CD4-positive, alpha-beta T cell (primary cell): ENCODE measurements at regions not wholly inside any gene's neighbourhood (a gene's known extent, or its start where the extent isn't known, plus 50 kb on each side); places are given as distances from the start of the nearest gene placed in this dataset.

Source experiments
- ATAC-seq: fragments of 200-7000 bp; cut with Tn5 transposase; one replicate; pipeline ENCODE4 v1.10.0; 2022; ENCODE audit warnings: mild to moderate bottlenecking; ENCODE audit not compliant: poor library complexity
- CTCF ChIA-PET: fragments of 350-600 bp; sonication (Branson Sonifier 250); formaldehyde crosslinking; loops from one replicate; lab custom pipeline; 2021; ENCODE audit warnings: antibody characterized with exemption, inconsistent platforms; lab: Charles Lee
- POLR2A ChIA-PET: fragments of 350-600 bp; sonication (Branson Sonifier 250); formaldehyde crosslinking; loops from one replicate; lab custom pipeline; 2021; ENCODE audit warnings: antibody characterized with exemption, inconsistent platforms; lab: Charles Lee
- DNase-seq, 14 experiments: peaks; one replicate each; pipeline ENCODE4 v3.0.0-alpha.2; 2013 to 2020; ENCODE audit warnings: mixed read lengths in 2 of 14
- H3K27ac ChIP-seq, 2 donors: one replicate each; pipeline versions ENCODE4 v1.5.1 to v1.7.0; 2013; ENCODE audit warnings: low read length in 2 of 2, low read depth in 1 of 2, mild to moderate bottlenecking in 1 of 2
- H3K27me3 ChIP-seq, 2 experiments: 1 replicate in 1 of 2; 2 replicates in 1 of 2; pipeline versions ENCODE4 v1.6.1 to v1.7.0; 2013; ENCODE audit warnings: low read length in 2 of 2, control low read depth in 1 of 2, mild to moderate bottlenecking in 1 of 2, moderate library complexity in 1 of 2; ENCODE audit not compliant: insufficient read depth in 2 of 2, control insufficient read depth in 1 of 2
- H3K36me3 ChIP-seq: one replicate; pipeline ENCODE4 v1.6.1; 2013; ENCODE audit warnings: low read length, control low read depth; ENCODE audit not compliant: insufficient read depth
- H3K4me1 ChIP-seq: one replicate; pipeline ENCODE4 v1.6.1; 2013; ENCODE audit warnings: low read length, control low read depth; ENCODE audit not compliant: insufficient read depth
- H3K4me3 ChIP-seq: one replicate; pipeline ENCODE4 v1.5.1; 2013; ENCODE audit warnings: mild to moderate bottlenecking, low read length, moderate library complexity
- H3K9me3 ChIP-seq, 2 experiments: 1 replicate in 1 of 2; 2 replicates in 1 of 2; pipeline versions ENCODE4 v1.6.1 to v1.7.0; 2013; ENCODE audit warnings: low read length in 2 of 2, mild to moderate bottlenecking in 2 of 2, control low read depth in 1 of 2, moderate library complexity in 1 of 2; ENCODE audit not compliant: control insufficient read depth in 1 of 2, insufficient read depth in 1 of 2
- H3K27ac Mint-ChIP-seq: one replicate; pipeline ENCODE4 v1.8.0; 2020; ENCODE audit warnings: mixed read lengths
- H3K27me3 Mint-ChIP-seq: one replicate; pipeline ENCODE4 v1.8.0; 2021; ENCODE audit warnings: mixed read lengths
- H3K36me3 Mint-ChIP-seq: one replicate; pipeline ENCODE4 v1.8.0; 2021; ENCODE audit warnings: low read depth, mixed read lengths
- H3K4me1 Mint-ChIP-seq: one replicate; pipeline ENCODE4 v1.8.0; 2021; ENCODE audit warnings: low read depth, mixed read lengths
- H3K4me3 Mint-ChIP-seq: one replicate; pipeline ENCODE4 v1.8.0; 2020; ENCODE audit warnings: mild to moderate bottlenecking, mixed read lengths
- H3K9me3 Mint-ChIP-seq: one replicate; pipeline ENCODE4 v1.8.0; 2020; ENCODE audit warnings: mixed read lengths
- intact Hi-C, 2 experiments: fragments of 100-400 bp; cut with DNase I in 1 of 2; cut with micrococcal nuclease in 1 of 2; formaldehyde crosslinking; loops; one replicate each; pipeline versions ENCODE4 v1.15.1 to v1.9.0; 2023 to 2025; cut with DNase I, micrococcal nuclease
- TF ChIP-seq, protein P1 (sequence below): fragments of 200-600 bp; IDR thresholded peaks from one replicate; pipeline ENCODE4 v1.8.0; 2022; ENCODE audit warnings: antibody characterized with exemption, mild to moderate bottlenecking

DNA sequence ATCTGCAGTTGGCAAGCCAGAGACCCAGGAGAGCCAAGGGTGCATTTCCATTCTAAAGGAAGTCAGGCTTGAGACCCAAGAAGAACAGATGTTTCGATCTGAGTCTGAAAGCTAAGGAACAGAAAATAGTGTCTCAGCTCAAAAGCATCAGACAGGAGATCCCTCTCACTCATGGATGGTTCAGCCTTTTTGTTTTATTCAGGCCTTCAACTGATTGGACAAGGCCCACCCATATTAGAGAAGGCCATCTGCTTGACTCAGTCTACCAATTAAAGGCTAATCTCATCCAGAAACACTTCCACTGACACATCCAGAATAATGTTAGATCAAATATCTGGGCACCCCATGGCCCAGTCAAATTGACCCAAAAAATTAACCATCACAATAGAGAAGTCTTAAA is 255.0 kb downstream of the TXNL1 start:
- DNase-seq: no peak
- TF ChIP-seq, protein P1, sequence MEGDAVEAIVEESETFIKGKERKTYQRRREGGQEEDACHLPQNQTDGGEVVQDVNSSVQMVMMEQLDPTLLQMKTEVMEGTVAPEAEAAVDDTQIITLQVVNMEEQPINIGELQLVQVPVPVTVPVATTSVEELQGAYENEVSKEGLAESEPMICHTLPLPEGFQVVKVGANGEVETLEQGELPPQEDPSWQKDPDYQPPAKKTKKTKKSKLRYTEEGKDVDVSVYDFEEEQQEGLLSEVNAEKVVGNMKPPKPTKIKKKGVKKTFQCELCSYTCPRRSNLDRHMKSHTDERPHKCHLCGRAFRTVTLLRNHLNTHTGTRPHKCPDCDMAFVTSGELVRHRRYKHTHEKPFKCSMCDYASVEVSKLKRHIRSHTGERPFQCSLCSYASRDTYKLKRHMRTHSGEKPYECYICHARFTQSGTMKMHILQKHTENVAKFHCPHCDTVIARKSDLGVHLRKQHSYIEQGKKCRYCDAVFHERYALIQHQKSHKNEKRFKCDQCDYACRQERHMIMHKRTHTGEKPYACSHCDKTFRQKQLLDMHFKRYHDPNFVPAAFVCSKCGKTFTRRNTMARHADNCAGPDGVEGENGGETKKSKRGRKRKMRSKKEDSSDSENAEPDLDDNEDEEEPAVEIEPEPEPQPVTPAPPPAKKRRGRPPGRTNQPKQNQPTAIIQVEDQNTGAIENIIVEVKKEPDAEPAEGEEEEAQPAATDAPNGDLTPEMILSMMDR: no peak
- H3K36me3 ChIP-seq: no peaks in the 10 kb centered on the region

DNA sequence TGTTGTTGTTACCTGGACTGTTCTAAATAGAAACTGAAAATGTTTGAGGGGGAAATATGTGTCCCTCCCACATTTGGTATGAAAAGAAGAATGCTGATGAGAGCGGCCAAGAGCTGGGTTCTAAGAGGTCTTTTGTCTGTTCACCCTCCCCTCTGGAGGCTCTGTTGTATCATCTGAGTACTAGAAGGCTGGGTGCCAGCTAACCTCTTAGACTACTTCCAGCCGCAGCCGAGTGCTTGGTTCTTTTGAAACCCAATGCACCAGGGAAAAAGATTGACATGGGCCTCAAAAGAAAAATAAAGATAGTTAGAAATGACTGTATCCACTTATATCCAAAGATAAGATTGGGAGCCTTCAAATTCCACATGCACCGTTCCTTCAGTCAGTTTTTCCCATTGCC is 255.9 kb downstream of the TXNL1 start:
- no peaks in the 10 kb centered on the region for H3K9me3 ChIP-seq
- CTCF ChIA-PET: no interaction called here
- Mint-ChIP-seq H3K36me3 (no peaks in the 10 kb centered on the region), H3K4me3 (no peak overlapping the region), H3K27ac (no peak overlapping the region), H3K9me3 (peaks cover 2% of the 10 kb centered on the region), H3K27me3 (no peaks in the 10 kb centered on the region), H3K4me1 (no peaks in the 10 kb centered on the region)
- H3K27ac ChIP-seq: no peak overlapping the region
- ATAC-seq (no peak), DNase-seq (no peak)
- no peaks in the 10 kb centered on the region for H3K4me1 ChIP-seq
- POLR2A ChIA-PET: no interaction called here
- H3K27me3 ChIP-seq: no peaks in the 10 kb centered on the region
- H3K36me3 ChIP-seq: no peaks in the 10 kb centered on the region
- no peak overlapping the region for H3K4me3 ChIP-seq
- intact Hi-C loops: no loop called here
- TF ChIP-seq, protein P1: no peak

More for the DNA sequence above, 255.0 kb downstream of the TXNL1 start:
- ATAC-seq: no peak
- no peak overlapping the region for H3K4me3 ChIP-seq
- H3K4me1 ChIP-seq: no peaks in the 10 kb centered on the region
- no peak overlapping the region for H3K27ac ChIP-seq
- Mint-ChIP-seq H3K27me3 (no peaks in the 10 kb centered on the region), H3K4me3 (no peak overlapping the region), H3K9me3 (peaks cover 2% of the 10 kb centered on the region), H3K36me3 (no peaks in the 10 kb centered on the region), H3K27ac (no peak overlapping the region), H3K4me1 (no peaks in the 10 kb centered on the region)
- intact Hi-C loops: no loop called here
- ChIA-PET CTCF (no interaction called here), POLR2A (no interaction called here)
- H3K27me3 ChIP-seq: no peaks in the 10 kb centered on the region
- H3K9me3 ChIP-seq: no peaks in the 10 kb centered on the region

DNA sequence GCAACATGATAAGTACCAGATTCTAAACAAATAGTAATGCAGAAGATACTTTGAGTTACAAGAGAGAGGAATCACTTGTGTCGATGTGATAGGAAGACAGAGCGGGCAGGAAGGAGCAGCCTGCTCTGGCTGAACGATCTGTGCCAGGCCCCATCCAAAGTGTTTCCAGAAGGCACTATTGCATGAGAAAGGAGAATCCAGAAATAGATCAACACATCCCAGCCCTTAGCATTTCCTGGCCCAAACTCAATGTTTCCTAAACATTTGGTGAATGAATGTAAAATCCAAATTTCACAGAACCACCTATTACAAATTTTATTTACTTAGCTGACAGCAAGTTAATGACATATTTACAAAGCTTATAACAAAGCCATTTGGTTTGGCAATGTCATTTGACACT is 257.2 kb downstream of the TXNL1 start:
- ATAC-seq: no peak
- H3K36me3 ChIP-seq: no peaks in the 10 kb centered on the region
- POLR2A ChIA-PET: no interaction called here
- H3K27me3 Mint-ChIP-seq: no peaks in the 10 kb centered on the region
- CTCF ChIA-PET: no interaction called here
- intact Hi-C loops: no loop called here
- H3K27ac Mint-ChIP-seq: no peak overlapping the region
- no peak for DNase-seq
- H3K9me3 ChIP-seq: no peaks in the 10 kb centered on the region
- no peak overlapping the region for H3K4me3 Mint-ChIP-seq
- no peaks in the 10 kb centered on the region for H3K36me3 Mint-ChIP-seq
- H3K9me3 Mint-ChIP-seq: peaks cover 2% of the 10 kb centered on the region
- no peak overlapping the region for H3K4me3 ChIP-seq
- no peaks in the 10 kb centered on the region for H3K27me3 ChIP-seq
- TF ChIP-seq, protein P1: no peak
- no peaks in the 10 kb centered on the region for H3K4me1 ChIP-seq
- no peak overlapping the region for H3K27ac ChIP-seq
- no peaks in the 10 kb centered on the region for H3K4me1 Mint-ChIP-seq
